ENCODE measurements at regions not wholly inside any gene's neighbourhood (a gene's known extent, or its start where the extent isn't known, plus 50 kb on each side); places are given as distances from the start of the nearest gene placed in this dataset.

DNA sequence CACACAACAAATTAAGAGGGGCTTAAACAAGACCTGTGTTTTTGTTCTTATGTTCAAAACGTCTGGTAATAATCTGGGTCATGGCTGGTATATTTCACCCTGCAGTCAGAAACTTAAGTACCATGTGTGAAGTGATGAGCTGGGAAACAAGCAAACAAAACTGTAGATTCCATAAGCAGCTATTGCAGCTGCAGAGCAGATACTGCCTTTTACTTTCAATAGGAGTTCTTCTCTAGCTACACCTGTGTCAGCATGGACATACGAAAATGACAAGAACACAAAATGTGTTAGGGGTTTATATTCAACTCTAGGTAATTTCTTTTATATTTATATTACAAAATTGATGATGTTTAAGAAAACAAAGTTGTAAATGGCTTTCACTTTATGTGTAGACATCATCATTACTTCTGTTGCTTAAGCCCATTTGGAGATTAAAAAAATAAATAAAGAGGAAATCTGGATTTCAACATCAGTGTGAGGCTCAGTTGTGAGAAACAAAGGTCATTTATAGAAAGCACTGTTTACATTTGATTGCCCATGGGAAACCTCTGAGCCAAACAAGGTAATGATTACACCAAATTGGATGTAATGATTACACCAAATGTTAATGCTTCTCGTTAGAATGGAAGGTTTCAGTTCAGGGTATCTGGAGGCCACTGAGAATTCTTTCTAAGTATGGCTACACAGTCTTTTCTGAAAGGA lies 451.0 kb upstream of the SLC10A2 start:
- no peaks in the 10 kb centered on the region for H3K9me3 Mint-ChIP-seq (ENCODE audit: insufficient read depth)
- CTCF ChIA-PET, result no interaction called here
- no peak overlapping the region for H3K27ac Mint-ChIP-seq
- no peaks in the 10 kb centered on the region for H3K36me3 Mint-ChIP-seq (ENCODE audit: low read depth)
- H3K4me1 Mint-ChIP-seq (ENCODE audit: low read depth), result no peaks in the 10 kb centered on the region
- no peak overlapping the region for H3K4me3 Mint-ChIP-seq
- ATAC-seq, result no peak
- DNase-seq, result no peak
- POLR2A ChIA-PET, result no interaction called here
- H3K27me3 Mint-ChIP-seq (ENCODE audit: low read depth), result no peaks in the 10 kb centered on the region

GRCh38 chr13:103516015-103516795 lies 450.0 kb upstream of the SLC10A2 start:
- CTCF ChIA-PET, result no interaction called here
- Mint-ChIP-seq H3K9me3 (ENCODE audit: insufficient read depth) (no peaks in the 10 kb centered on the region), H3K27me3 (ENCODE audit: low read depth) (no peaks in the 10 kb centered on the region), H3K4me3 (no peak overlapping the region), H3K4me1 (ENCODE audit: low read depth) (no peaks in the 10 kb centered on the region), H3K36me3 (ENCODE audit: low read depth) (no peaks in the 10 kb centered on the region), H3K27ac (no peak overlapping the region)
- DNase-seq (no peak), ATAC-seq (no peak)
- POLR2A ChIA-PET, result no interaction called here

GRCh38 chr13:103515410-103515809 lies 449.2 kb upstream of the SLC10A2 start:
- ATAC-seq (no peak), DNase-seq (no peak)
- Mint-ChIP-seq H3K4me3 (no peak overlapping the region), H3K9me3 (ENCODE audit: insufficient read depth) (no peaks in the 10 kb centered on the region), H3K27ac (no peak overlapping the region), H3K36me3 (ENCODE audit: low read depth) (no peaks in the 10 kb centered on the region), H3K4me1 (ENCODE audit: low read depth) (no peaks in the 10 kb centered on the region), H3K27me3 (ENCODE audit: low read depth) (no peaks in the 10 kb centered on the region)
- ChIA-PET POLR2A (no interaction called here), CTCF (no interaction called here)

GRCh38 chr13:103514619-103515018 lies 448.4 kb upstream of the SLC10A2 start:
- ChIA-PET CTCF (no interaction called here), POLR2A (no interaction called here)
- Mint-ChIP-seq H3K4me3 (no peak overlapping the region), H3K36me3 (ENCODE audit: low read depth) (no peaks in the 10 kb centered on the region), H3K27me3 (ENCODE audit: low read depth) (no peaks in the 10 kb centered on the region), H3K27ac (no peak overlapping the region), H3K9me3 (ENCODE audit: insufficient read depth) (no peaks in the 10 kb centered on the region), H3K4me1 (ENCODE audit: low read depth) (no peaks in the 10 kb centered on the region)
- ATAC-seq (no peak), DNase-seq (no peak)

- Mint-ChIP-seq H3K36me3 (ENCODE audit: low read depth) (no peaks in the 10 kb centered on the region), H3K4me1 (ENCODE audit: low read depth) (no peaks in the 10 kb centered on the region)
- CTCF ChIA-PET, result no interaction called here
Measured at GRCh38 chr13:103514188-103514587, 448.0 kb upstream of the SLC10A2 start.

GRCh38 chr13:103510007-103510535 lies 443.9 kb upstream of the SLC10A2 start:
- ATAC-seq, result no peak
- CTCF ChIA-PET, result no interaction called here
- DNase-seq, result no peak
- Mint-ChIP-seq H3K9me3 (ENCODE audit: insufficient read depth) (no peaks in the 10 kb centered on the region), H3K4me1 (ENCODE audit: low read depth) (no peaks in the 10 kb centered on the region), H3K36me3 (ENCODE audit: low read depth) (no peaks in the 10 kb centered on the region), H3K4me3 (no peak overlapping the region), H3K27me3 (ENCODE audit: low read depth) (no peaks in the 10 kb centered on the region), H3K27ac (no peak overlapping the region)
- POLR2A ChIA-PET, result no interaction called here

More at GRCh38 chr13:103514188-103514587, 448.0 kb upstream of the SLC10A2 start:
- Mint-ChIP-seq H3K9me3 (ENCODE audit: insufficient read depth) (no peaks in the 10 kb centered on the region), H3K4me3 (no peak overlapping the region), H3K27ac (no peak overlapping the region), H3K27me3 (ENCODE audit: low read depth) (no peaks in the 10 kb centered on the region)
- no peak for DNase-seq
- no peak for ATAC-seq
- POLR2A ChIA-PET, result no interaction called here

GRCh38 chr13:103497404-103497803 lies 431.2 kb upstream of the SLC10A2 start:
- H3K9me3 Mint-ChIP-seq (ENCODE audit: insufficient read depth), result peaks cover 8% of the 10 kb centered on the region
- ChIA-PET CTCF (no interaction called here), POLR2A (no interaction called here)
- H3K4me3 Mint-ChIP-seq, result no peak overlapping the region
- no peaks in the 10 kb centered on the region for H3K36me3 Mint-ChIP-seq (ENCODE audit: low read depth)
- no peaks in the 10 kb centered on the region for H3K27me3 Mint-ChIP-seq (ENCODE audit: low read depth)
- no peak for DNase-seq
- ATAC-seq, result no peak
- H3K4me1 Mint-ChIP-seq (ENCODE audit: low read depth), result no peaks in the 10 kb centered on the region
- H3K27ac Mint-ChIP-seq, result no peak overlapping the region

GRCh38 chr13:103487841-103488240 lies 421.6 kb upstream of the SLC10A2 start:
- no peak for ATAC-seq
- Mint-ChIP-seq H3K27me3 (ENCODE audit: low read depth) (no peaks in the 10 kb centered on the region), H3K4me1 (ENCODE audit: low read depth) (no peaks in the 10 kb centered on the region), H3K9me3 (ENCODE audit: insufficient read depth) (peaks cover 7% of the 10 kb centered on the region), H3K4me3 (no peak overlapping the region), H3K27ac (no peak overlapping the region), H3K36me3 (ENCODE audit: low read depth) (no peaks in the 10 kb centered on the region)
- DNase-seq, result no peak
- POLR2A ChIA-PET, result no interaction called here
- CTCF ChIA-PET, result interaction anchor here (0.7 kb wide), 1 partner anchor 123 kb away, joined by 3 read pairs; no protein-coding TSS in a partner anchor

DNA sequence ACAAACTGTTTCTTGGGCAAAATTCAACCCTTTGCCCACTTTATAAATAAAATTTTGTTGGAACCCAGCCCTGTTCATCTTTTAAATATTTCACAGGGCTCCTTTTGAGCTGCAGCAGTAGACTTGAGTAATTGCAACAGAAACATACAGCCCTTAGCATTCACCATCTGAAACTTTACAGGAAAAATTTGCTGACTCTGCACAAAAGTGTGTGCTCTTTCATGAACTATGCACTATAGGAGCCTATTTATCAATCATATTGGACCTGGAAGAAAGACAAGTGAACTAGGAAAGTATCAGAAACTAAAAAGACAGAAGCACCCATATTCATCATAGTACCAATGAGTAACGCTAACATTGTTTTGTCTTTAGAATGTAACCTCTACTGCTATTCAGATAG lies 406.9 kb upstream of the SLC10A2 start:
- H3K9me3 Mint-ChIP-seq (ENCODE audit: insufficient read depth), result no peaks in the 10 kb centered on the region
- ATAC-seq (no peak), DNase-seq (no peak)
- no peaks in the 10 kb centered on the region for H3K4me1 Mint-ChIP-seq (ENCODE audit: low read depth)
- no peaks in the 10 kb centered on the region for H3K27me3 Mint-ChIP-seq (ENCODE audit: low read depth)
- H3K4me3 Mint-ChIP-seq, result no peak overlapping the region
- ChIA-PET POLR2A (no interaction called here), CTCF (no interaction called here)
- no peaks in the 10 kb centered on the region for H3K36me3 Mint-ChIP-seq (ENCODE audit: low read depth)
- no peak overlapping the region for H3K27ac Mint-ChIP-seq

DNA sequence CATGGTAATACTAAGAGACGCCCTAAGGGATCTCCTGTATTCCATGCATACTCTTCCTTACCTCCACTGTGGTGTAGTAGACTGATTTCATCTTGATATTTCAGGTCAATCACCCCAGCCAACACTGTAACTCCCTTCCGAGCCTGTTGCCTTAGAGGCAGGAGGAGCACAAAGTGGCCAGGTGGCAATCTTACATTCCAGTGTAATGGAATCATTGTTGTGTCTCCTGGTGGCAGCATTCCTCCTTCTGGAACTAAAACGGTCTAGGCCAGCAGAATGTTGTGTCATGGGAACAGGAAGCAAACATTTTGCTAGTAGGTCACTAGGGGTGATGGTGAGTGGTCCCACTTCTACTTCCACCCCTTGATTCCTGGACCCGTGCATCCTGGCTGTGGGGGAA lies 405.7 kb upstream of the SLC10A2 start:
- POLR2A ChIA-PET, result no interaction called here

GRCh38 chr13:103469771-103470170 lies 403.6 kb upstream of the SLC10A2 start:
- Mint-ChIP-seq H3K4me1 (ENCODE audit: low read depth) (no peaks in the 10 kb centered on the region), H3K27me3 (ENCODE audit: low read depth) (no peaks in the 10 kb centered on the region), H3K27ac (no peak overlapping the region), H3K36me3 (ENCODE audit: low read depth) (no peaks in the 10 kb centered on the region), H3K9me3 (ENCODE audit: insufficient read depth) (peaks cover 3% of the 10 kb centered on the region), H3K4me3 (no peak overlapping the region)
- ChIA-PET POLR2A (no interaction called here), CTCF (no interaction called here)
- ATAC-seq, result no peak
- no peak for DNase-seq

More for the DNA sequence above, 405.7 kb upstream of the SLC10A2 start:
- no peak overlapping the region for H3K4me3 Mint-ChIP-seq
- no peak overlapping the region for H3K27ac Mint-ChIP-seq
- ATAC-seq (no peak), DNase-seq (no peak)
- H3K4me1 Mint-ChIP-seq (ENCODE audit: low read depth), result no peaks in the 10 kb centered on the region
- CTCF ChIA-PET, result no interaction called here
- no peaks in the 10 kb centered on the region for H3K27me3 Mint-ChIP-seq (ENCODE audit: low read depth)
- H3K36me3 Mint-ChIP-seq (ENCODE audit: low read depth), result no peaks in the 10 kb centered on the region
- no peaks in the 10 kb centered on the region for H3K9me3 Mint-ChIP-seq (ENCODE audit: insufficient read depth)

GRCh38 chr13:103466761-103467160 lies 400.5 kb upstream of the SLC10A2 start:
- ChIA-PET POLR2A (no interaction called here), CTCF (no interaction called here)
- no peaks in the 10 kb centered on the region for H3K4me1 Mint-ChIP-seq (ENCODE audit: low read depth)
- DNase-seq (no peak), ATAC-seq (no peak)
- H3K36me3 Mint-ChIP-seq (ENCODE audit: low read depth), result no peaks in the 10 kb centered on the region
- H3K27me3 Mint-ChIP-seq (ENCODE audit: low read depth), result no peaks in the 10 kb centered on the region
- peaks cover 5% of the 10 kb centered on the region for H3K9me3 Mint-ChIP-seq (ENCODE audit: insufficient read depth)
- no peak overlapping the region for H3K4me3 Mint-ChIP-seq
- no peak overlapping the region for H3K27ac Mint-ChIP-seq
